ENCODE measurements at regions not wholly inside any gene's neighbourhood (a gene's known extent, or its start where the extent isn't known, plus 50 kb on each side); places are given as distances from the start of the nearest gene placed in this dataset.

DNA sequence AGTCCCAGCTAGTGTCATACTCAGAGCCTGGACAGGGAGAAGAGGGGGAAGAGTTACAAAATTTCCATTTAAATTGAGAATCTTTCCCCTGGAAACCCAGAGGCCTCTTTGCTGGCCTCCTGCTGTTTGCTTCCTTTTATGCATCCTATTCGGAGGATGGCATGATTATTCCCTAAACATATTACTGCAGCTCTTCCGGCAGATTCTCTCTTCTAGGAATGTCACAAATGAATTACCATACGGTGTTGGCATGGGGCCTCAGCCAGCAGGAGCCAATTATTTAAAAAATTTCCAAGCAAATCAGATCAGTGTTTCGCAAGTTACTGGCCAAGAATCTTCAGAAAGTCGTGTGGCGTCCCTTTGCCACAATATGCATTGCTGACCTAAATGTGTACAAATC lies 326.7 kb upstream of the NCAM1 start:
- no TSS peak for BruUV-seq (replicated peaks)
- intact Hi-C loops (cut with micrococcal nuclease), result no loop called here

DNA sequence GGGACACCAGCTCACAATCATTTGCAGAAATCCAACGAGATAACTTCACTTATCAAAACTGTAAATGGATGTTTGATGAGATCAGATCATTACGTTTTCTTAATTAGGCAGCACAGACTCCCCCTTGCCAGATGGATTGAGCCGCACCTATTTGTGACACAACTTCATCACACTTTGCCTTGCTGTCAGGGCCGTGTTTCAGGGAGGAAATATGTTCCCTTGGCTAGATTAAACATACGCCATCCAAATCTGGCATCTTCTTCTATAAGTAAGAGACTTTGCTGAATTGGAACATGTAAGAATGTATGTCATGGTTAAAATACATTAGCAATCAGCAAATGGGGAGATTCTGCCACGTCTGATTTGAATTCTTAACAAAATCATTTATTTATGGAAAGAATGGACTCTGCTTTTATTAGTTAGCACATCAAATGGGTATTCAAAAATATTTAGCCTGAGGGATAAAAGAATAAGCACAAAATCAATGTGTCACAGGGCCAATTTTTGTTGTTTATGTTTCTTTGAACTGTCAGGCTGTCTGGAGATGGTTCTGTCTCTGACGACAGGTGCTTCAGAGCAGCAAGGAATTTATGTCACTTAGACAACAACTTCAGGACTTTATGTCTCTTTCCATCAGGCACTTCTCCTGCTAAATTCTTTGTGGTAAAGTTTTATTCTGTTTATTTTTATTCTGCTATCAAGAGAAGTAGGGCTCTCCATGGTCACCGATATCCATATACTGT lies 326.1 kb upstream of the NCAM1 start:
- H3K9me3 ChIP-seq (replicated peaks; ENCODE audit: control insufficient read depth, insufficient read depth, low read length), result no peaks in the 10 kb centered on the region
- FAIRE-seq, result no peak
- no peaks in the 10 kb centered on the region for H4K20me1 ChIP-seq (replicated peaks; ENCODE audit: control insufficient read depth, extremely low read depth, insufficient read depth, low read length)
- no peak overlapping the region for H3K4me2 ChIP-seq (ENCODE audit: insufficient read depth, low read length)
- dilution Hi-C loops (cut with MboI; ENCODE audit: extremely low pct_ligation_motif_present, low sequenced_read_pairs), result no loop called here
- no peaks in the 10 kb centered on the region for H3K36me3 ChIP-seq (ENCODE audit: control insufficient read depth in 2 of 2, extremely low read depth in 1 of 2, insufficient read depth in 2 of 2, low read length in 2 of 2)
- BruUV-seq (replicated peaks), result no TSS peak
- H3K27me3 ChIP-seq (ENCODE audit: control insufficient read depth in 2 of 2, insufficient read depth in 2 of 2, low read length in 2 of 2), result no peaks in the 10 kb centered on the region
- DNase-seq (ENCODE audit: low read depth, low spot score), result no peak
- ChIA-PET CTCF (no interaction called here), POLR2A (no interaction called here)
- no peaks in the 10 kb centered on the region for H3K4me1 ChIP-seq (ENCODE audit: control insufficient read depth, extremely low read depth, insufficient read depth, low read length)
- no peaks in the 10 kb centered on the region for H3K9me1 ChIP-seq (replicated peaks; ENCODE audit: control insufficient read depth, extremely low read depth, insufficient read depth, low read length)
- no peak overlapping the region for H3K4me3 ChIP-seq (replicated peaks in 1 of 3; ENCODE audit: insufficient read depth in 1 of 3, low read depth in 1 of 3, low read length in 3 of 3)
- TF ChIP-seq GATA2 (IDR thresholded peaks at IDR 0.05; ENCODE audit: insufficient read depth, insufficient read length, low read depth, low read length) (no peak), POLR2A (IDR thresholded peaks at IDR 0.05; ENCODE audit: low read depth, low read length) (no peak), POLR2AphosphoS5 (IDR thresholded peaks at IDR 0.05; ENCODE audit: insufficient read depth, low read depth, low read length) (no peak), JUN (IDR thresholded peaks at IDR 0.05; ENCODE audit: borderline replicate concordance, insufficient read depth, insufficient read length, low read depth) (no peak), FOS (IDR thresholded peaks at IDR 0.05; ENCODE audit: borderline replicate concordance, insufficient read depth, low read length) (no peak), MYC (IDR thresholded peaks at IDR 0.05; ENCODE audit: low read depth, low read length) (no peak), EZH2 (IDR thresholded peaks at IDR 0.05; ENCODE audit: borderline replicate concordance, low read depth, low read length, severe bottlenecking) (no peak)
- TF ChIP-seq, protein P1, sequence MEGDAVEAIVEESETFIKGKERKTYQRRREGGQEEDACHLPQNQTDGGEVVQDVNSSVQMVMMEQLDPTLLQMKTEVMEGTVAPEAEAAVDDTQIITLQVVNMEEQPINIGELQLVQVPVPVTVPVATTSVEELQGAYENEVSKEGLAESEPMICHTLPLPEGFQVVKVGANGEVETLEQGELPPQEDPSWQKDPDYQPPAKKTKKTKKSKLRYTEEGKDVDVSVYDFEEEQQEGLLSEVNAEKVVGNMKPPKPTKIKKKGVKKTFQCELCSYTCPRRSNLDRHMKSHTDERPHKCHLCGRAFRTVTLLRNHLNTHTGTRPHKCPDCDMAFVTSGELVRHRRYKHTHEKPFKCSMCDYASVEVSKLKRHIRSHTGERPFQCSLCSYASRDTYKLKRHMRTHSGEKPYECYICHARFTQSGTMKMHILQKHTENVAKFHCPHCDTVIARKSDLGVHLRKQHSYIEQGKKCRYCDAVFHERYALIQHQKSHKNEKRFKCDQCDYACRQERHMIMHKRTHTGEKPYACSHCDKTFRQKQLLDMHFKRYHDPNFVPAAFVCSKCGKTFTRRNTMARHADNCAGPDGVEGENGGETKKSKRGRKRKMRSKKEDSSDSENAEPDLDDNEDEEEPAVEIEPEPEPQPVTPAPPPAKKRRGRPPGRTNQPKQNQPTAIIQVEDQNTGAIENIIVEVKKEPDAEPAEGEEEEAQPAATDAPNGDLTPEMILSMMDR (IDR thresholded peaks at IDR 0.05; ENCODE audit: extremely low read depth in 1 of 2, insufficient read depth in 1 of 2, low read depth in 1 of 2, low read length in 2 of 2), result no peak
- TF ChIP-seq, protein P2, sequence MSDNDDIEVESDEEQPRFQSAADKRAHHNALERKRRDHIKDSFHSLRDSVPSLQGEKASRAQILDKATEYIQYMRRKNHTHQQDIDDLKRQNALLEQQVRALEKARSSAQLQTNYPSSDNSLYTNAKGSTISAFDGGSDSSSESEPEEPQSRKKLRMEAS (IDR thresholded peaks at IDR 0.05; ENCODE audit: insufficient read depth, insufficient read length), result no peak
- H3K9ac ChIP-seq (replicated peaks; ENCODE audit: extremely low read depth, insufficient read depth, low read length), result no peak overlapping the region
- H3K27ac ChIP-seq (ENCODE audit: insufficient read depth, low read depth, low read length), result no peak overlapping the region
- H3K79me2 ChIP-seq (ENCODE audit: control insufficient read depth, insufficient read depth, low read length), result no peaks in the 10 kb centered on the region
- intact Hi-C loops (cut with micrococcal nuclease), result no loop called here
- no peak overlapping the region for H2AFZ ChIP-seq (ENCODE audit: low read depth, low read length)

More for the DNA sequence above, 326.7 kb upstream of the NCAM1 start:
- CTCF ChIA-PET, result no interaction called here
- Histone ChIP-seq H3K4me3 (replicated peaks in 1 of 3; ENCODE audit: insufficient read depth in 1 of 3, low read depth in 1 of 3, low read length in 3 of 3) (no peak overlapping the region), H3K4me1 (ENCODE audit: control insufficient read depth, extremely low read depth, insufficient read depth, low read length) (no peaks in the 10 kb centered on the region), H3K27ac (ENCODE audit: insufficient read depth, low read depth, low read length) (no peak overlapping the region), H4K20me1 (replicated peaks; ENCODE audit: control insufficient read depth, extremely low read depth, insufficient read depth, low read length) (no peaks in the 10 kb centered on the region), H3K4me2 (ENCODE audit: insufficient read depth, low read length) (no peak overlapping the region), H3K79me2 (ENCODE audit: control insufficient read depth, insufficient read depth, low read length) (no peaks in the 10 kb centered on the region), H3K27me3 (ENCODE audit: control insufficient read depth in 2 of 2, insufficient read depth in 2 of 2, low read length in 2 of 2) (no peaks in the 10 kb centered on the region), H3K9me1 (replicated peaks; ENCODE audit: control insufficient read depth, extremely low read depth, insufficient read depth, low read length) (no peaks in the 10 kb centered on the region), H3K36me3 (ENCODE audit: control insufficient read depth in 2 of 2, extremely low read depth in 1 of 2, insufficient read depth in 2 of 2, low read length in 2 of 2) (no peaks in the 10 kb centered on the region), H2AFZ (ENCODE audit: low read depth, low read length) (no peak overlapping the region), H3K9ac (replicated peaks; ENCODE audit: extremely low read depth, insufficient read depth, low read length) (no peak overlapping the region), H3K9me3 (replicated peaks; ENCODE audit: control insufficient read depth, insufficient read depth, low read length) (no peaks in the 10 kb centered on the region)
- dilution Hi-C loops (cut with MboI; ENCODE audit: extremely low pct_ligation_motif_present, low sequenced_read_pairs), result no loop called here
- no peak for FAIRE-seq
- TF ChIP-seq MYC (IDR thresholded peaks at IDR 0.05; ENCODE audit: low read depth, low read length) (no peak), POLR2A (IDR thresholded peaks at IDR 0.05; ENCODE audit: low read depth, low read length) (no peak), GATA2 (IDR thresholded peaks at IDR 0.05; ENCODE audit: insufficient read depth, insufficient read length, low read depth, low read length) (no peak), JUN (IDR thresholded peaks at IDR 0.05; ENCODE audit: borderline replicate concordance, insufficient read depth, insufficient read length, low read depth) (no peak), EZH2 (IDR thresholded peaks at IDR 0.05; ENCODE audit: borderline replicate concordance, low read depth, low read length, severe bottlenecking) (no peak)
- TF ChIP-seq, protein P2 (IDR thresholded peaks at IDR 0.05; ENCODE audit: insufficient read depth, insufficient read length), result no peak
- no peak for DNase-seq (ENCODE audit: low read depth, low spot score)
- POLR2A ChIA-PET, result no interaction called here
